Astrocyte of the cerebellum (primary cell): ENCODE measurements at regions not wholly inside any gene's neighbourhood (a gene's known extent, or its start where the extent isn't known, plus 50 kb on each side); places are given as distances from the start of the nearest gene placed in this dataset.

Experiments used
- DNase-seq: peaks from one replicate; pipeline ENCODE4 v3.0.0-alpha.2; 2011; ENCODE audit warnings: low read depth
- H3K4me3 ChIP-seq: 2 replicates; pipeline ENCODE4 v1.5.1; 2011; ENCODE audit warnings: mild to moderate bottlenecking, low read depth, low read length, moderate library complexity
- CTCF ChIP-seq: IDR thresholded peaks from 2 replicates; pipeline ENCODE4 v1.5.1; 2012; ENCODE audit warnings: low read length, low read depth, moderate library complexity, mild to moderate bottlenecking; ENCODE audit errors: missing control alignments
- in situ Hi-C: cut with HindIII; loops from 2 replicates; pipeline ENCODE4 v1.10.0; 2017; ENCODE audit warnings: low sequenced_read_pairs

DNA sequence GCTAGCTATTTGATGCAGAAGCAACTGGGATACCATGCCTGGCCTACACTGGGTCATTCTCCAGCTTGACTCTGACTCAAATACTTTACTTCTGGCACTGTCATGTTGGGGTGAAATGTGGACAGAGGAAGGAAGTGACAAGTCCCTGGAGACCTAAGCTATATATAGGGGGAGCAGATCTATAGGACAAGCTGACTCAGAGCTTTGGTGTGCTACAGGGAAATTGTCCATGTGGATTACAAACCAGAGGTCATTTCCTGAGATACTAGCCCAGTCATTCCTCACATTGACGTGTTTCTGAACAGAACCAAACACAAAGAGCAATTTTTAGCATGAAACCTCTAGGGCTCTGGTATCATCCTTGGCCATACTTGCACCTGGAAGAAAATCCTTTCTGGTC is 531.6 kb upstream of the CLINT1 start:
- no peak for DNase-seq
- in situ Hi-C loops, result no loop called here
- TF ChIP-seq CTCF, result no peak
- H3K4me3 ChIP-seq, result no peak overlapping the region

DNA sequence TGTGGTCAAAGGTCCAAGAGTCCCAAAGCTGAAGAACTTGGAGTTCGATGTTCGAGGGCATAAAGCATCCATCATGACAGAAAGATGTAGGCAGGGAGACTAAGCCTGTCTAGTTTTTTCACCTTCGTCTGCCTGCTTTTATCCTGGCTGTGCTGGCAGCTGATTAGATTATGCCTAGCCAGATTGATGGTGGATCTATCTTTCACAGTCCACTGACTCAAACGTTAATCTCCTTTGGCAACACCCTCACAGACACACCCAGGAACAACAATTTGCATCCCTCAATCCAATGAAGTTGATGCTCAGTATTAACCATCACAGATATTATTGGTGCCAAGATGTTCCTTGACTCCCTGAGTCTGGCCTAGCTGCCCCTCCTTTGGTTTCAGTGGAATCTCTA is 530.8 kb upstream of the CLINT1 start:
- no peak for TF ChIP-seq CTCF
- H3K4me3 ChIP-seq, result no peak overlapping the region
- no peak for DNase-seq
- in situ Hi-C loops, result no loop called here

- no peak overlapping the region for H3K4me3 ChIP-seq
- TF ChIP-seq CTCF, result no peak
- no peak for DNase-seq
- in situ Hi-C loops, result no loop called here
Measured at GRCh38 chr5:158388021-158388420, 529.1 kb upstream of the CLINT1 start.

- DNase-seq, result no peak
- TF ChIP-seq CTCF, result no peak
- H3K4me3 ChIP-seq, result no peak overlapping the region
- in situ Hi-C loops, result no loop called here
Measured at GRCh38 chr5:158387499-158387898, 528.6 kb upstream of the CLINT1 start.

DNA sequence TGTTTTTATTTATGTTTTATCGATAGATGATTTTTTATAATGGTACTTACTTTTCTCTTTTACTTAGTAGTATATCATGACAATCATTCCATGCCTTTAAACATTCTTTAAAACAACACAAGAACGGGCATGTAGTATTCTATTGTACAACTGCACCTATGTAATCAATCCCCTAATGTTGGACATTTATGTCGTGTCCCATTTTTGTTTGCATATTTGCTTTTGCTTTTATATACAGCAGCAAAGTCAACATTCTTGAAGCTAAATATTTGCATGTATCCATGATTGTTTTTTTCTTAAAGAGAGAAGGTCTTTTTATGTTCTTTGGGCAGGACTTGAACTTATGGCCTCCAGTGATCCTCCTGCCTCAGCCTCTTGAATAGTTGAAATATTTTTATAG is 527.0 kb upstream of the CLINT1 start:
- in situ Hi-C loops, result no loop called here
- no peak overlapping the region for H3K4me3 ChIP-seq
- DNase-seq, result no peak
- no peak for TF ChIP-seq CTCF

DNA sequence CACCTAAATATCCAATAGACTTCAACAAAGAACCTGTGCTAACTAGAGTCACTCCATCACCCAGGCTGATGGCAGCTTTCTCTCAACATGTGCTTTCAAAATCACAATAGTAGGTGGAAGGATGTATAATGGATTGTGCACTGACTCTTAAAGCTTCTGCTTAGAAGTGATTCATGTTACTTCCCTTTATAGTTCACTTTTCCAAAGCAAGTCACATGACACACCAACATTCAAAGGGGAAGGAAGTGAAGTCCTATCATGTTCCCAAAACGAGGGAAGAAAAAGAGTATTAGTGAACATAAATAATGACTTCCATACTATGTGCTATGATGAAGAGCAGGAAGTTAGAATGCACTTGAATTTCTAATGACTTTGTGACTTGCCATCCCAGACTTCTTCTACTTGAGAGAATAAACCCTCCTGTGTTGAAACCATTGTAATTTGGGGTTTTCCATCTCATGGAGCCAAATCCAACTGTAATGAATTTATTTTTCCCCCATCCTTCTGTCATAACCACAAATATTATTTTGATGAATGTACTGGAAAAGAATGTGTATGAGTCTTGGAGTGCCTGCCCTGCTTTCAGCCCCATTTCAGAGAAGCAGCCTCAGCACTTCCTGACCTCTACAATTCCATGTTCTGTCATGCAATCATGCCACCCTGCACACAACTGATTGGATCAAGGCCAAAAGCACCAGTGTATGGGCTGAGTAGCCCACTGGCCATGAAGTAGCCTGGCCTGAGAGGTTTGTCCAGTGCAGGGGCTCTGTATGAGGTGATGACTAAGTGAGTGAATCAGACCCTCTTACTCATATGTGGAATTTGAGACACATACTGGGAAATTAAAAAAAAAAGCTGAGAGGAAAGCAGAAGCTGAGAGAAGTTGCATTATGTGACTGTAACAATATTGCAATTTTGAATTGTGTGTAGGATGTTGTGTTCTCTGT is 525.9 kb upstream of the CLINT1 start:
- peak; percentile 94 for DNase-seq
- TF ChIP-seq CTCF, result no peak
- H3K4me3 ChIP-seq, result no peak overlapping the region
- in situ Hi-C loops, result no loop called here
